CD4-positive, alpha-beta T cell treated with Interleukin-15 for 1 hour (primary cell): ENCODE measurements at regions not wholly inside any gene's neighbourhood (a gene's known extent, or its start where the extent isn't known, plus 50 kb on each side); places are given as distances from the start of the nearest gene placed in this dataset.

ENCODE experiments used
- DNase-seq: peaks from one replicate; pipeline ENCODE4 v3.0.0-alpha.2; 2020

DNA sequence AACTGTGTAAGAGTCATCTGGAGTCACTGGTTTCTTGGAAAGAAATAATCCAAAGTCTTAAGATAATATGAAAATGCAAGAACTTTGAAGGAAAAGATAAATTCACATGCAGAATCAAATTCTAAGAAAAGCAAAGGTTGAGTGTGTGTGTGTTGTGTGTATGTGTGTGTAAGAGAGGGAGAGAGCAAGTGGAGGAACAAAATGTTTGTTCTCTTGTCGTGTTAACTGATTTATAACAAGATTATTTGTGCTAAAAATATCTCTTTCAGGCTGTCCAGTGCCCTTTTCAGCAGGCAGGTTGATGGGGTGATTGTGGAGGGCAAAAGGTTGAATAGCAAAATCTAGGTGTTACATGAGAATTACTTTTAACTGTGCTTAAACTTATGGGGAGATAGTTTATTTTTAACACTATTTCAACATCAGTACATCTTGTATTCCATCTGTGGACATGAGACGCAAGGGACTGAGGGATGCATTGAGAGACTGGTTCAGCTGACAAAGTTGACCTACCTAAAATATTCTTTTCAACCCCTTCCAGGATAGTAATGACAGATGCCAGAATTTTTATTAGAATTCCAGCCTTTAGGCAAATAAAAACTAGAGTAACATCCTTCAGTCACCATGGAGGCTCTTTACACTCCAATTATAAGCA lies 342.4 kb upstream of the CD180 start:
- no peak for DNase-seq

DNA sequence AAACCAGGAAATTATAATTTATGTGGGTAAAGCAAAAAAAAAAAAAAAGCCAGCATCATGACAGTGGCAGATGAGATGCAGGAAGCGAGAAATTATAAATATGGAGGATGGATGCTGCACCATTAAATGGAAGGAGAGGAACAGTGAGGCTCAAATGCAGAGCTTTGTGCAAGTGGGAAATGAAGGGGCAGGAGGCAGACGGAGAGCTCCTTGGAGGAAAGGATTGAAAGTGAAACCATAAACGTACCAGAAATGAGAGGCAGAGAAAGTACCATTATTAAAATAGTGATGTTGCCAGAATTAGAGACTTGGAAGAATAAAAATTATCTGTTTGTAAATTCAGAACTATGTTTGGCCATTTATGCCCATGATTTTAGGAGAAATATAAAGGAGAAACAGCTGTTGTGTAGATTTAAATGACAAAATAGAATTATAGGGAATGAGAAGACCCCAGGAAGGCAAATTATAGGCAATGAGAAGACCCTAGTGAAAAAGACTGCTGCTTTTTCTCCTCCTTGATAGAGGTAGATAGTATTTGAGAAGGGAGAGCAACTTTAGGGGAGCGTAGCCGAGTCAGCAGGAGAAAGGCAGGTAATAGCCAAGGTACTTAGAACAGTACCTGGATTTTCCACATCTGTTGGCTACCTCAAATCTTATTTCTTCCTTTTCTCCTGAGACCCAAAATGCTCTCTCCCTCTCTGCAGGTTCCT lies 341.0 kb upstream of the CD180 start:
- DNase-seq: no peak

DNA sequence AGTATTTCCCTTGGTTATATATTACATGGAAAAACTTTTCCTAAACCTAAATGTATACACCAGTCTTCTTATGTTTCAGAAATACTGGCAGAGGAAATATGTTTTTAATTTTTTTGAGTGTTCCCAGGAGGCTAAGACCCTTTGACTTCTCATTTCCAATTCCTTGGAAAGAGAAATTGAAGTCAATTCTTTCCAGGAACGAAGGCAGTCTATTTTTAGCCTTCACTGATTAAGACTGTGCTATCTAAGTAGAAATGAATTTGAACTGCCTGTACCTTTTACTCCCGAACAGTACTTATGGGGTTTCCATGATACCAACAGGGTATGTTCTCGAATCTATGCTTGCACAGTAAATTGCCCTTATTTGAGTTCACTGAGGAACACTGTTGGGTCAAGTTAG lies 340.3 kb upstream of the CD180 start:
- DNase-seq: no peak

DNA sequence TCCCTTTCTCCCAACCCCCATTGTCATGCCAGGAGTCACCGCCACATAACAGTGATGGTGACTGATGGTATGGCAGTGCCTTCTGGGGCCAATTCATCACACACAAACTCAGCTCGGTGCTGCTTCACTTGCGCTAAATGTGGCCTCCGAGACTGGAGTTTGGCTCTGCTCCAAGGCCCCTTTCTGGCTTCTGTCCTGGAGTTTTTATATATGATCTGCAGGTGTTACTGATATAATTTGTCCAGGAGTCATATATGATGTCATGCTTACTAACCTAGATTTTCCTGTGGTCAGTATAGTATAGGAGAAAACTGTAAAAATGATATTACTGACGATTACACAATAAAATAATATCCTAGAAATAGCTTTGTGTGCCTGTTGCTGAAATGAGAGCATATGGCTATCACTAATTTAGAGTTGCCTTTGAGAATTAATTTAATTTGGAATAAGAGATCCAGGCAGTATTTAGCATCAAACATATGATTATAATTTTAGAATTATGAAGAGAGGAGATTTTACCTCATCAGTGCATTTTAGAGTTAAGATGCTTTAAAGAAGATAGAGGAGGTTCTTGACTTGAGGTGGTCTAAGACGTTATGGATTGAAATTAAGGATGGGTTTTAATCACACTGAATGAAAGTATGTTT lies 334.1 kb upstream of the CD180 start:
- DNase-seq: no peak

DNA sequence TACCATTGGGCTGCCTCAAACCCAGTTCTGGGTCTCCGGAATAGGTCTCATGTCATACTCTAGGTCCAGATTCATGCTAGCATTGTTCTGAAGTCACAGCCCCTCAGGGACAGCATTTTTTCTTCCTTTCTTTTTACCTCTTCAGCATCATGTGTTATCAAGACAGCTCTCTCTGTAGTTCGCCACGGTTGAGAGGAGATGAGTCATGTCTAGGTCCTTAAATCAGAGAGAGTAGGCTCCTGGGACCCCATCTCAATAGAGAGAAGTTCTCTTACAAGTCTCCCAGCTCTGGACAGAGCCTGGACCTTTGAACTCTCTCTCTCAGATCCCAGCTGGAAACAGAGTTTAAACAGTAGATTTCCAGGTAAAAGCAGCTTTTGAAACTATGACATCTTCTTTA lies 332.4 kb upstream of the CD180 start:
- no peak for DNase-seq

DNA sequence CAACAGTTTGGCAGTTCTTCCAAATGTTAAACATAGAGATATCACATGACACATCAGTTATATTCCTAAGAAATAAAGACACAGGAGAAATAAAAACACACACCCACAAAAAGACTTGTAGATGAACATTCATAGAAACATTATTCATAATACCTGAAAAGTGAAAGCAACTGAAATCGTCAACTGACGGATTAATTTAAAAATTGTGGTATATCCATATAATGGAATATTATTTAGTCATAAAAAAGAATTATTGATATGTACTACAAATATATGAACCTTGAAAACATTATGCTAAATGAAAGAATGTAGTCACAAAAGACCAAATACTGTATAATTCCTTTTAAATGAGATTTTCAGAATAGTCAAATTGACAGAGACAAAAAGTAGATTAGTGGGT lies 330.2 kb upstream of the CD180 start:
- DNase-seq: no peak

DNA sequence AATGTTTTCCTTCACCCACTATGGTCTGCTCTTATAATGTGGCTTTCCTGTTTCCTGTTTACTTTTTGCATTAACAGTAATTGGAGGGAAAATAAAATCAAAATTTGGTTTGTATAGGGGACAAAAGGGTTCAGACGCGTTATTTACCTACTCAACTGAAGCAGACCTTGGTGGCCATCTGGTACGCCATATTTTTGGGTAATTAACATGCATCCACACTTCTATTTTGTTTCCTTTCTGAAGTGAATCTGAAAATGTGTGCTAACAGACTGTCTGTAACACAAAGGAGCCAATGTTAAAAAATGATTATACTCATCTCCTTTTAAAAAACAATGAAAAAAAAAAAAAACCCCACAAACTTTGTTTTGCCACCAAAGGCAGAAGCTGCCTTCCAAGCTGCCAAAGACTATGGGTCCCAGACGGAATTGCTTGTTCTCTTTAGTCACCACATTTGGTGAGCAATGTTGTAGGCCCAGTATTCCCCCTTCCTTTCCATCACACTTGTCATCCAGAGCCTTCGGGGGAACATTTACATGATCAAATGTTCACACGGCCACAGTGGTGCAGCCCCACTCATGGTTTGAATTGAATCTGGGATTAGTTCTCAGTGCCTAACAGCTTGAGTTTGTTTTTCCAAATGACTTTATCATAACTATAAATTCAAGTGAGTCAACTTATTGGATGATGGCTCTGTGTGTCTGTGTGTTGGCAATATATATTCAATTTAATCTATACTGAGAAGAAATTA lies 323.7 kb upstream of the CD180 start:
- DNase-seq: no peak

DNA sequence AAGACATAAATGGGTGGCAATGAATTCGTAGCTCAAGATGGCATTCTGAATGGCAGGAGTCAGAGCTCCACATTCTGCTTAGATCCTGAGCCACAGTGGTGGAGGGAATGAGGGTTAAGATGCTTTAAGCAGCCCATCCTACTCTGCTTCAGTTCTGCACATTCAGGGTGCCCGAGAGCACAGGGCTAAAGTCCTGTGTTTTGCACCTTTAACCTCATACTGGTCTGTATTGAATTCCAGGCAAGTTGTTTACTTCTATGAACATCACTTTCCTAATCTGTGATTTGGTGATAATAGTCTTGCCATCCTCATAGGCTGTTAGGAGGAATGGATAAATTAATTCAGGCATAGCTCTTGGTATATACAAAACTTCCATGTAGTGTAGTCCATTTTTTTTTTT lies 321.6 kb upstream of the CD180 start:
- DNase-seq: no peak

DNA sequence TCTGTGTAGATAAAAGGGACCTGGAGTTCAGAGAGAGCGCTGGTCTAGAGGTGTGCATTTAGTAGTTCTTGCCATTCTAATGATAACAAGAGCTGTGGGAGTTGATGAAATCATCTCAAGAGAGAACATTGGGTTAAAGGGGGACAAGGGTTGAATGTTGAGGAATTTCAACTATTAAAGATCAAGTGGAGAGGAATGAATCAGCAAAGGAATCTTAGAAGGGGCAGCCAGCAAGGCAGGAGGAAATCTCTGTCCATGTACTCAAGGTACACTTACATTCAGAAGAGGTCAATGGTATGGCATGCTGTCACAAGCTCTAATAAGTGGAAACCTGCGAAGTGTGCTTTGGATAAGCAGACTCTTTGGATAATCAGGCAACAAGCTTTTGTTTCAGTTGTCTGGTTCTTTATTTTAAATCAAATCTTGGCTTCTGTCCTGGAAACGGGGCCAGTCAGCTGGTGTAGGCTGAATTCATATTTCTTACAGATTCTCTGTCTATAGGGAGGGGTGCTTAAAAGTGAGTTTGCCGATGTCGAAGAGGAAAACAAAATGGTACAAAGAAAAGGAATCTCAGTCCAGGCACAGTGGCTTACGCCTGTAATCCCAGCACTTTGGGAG lies 320.5 kb upstream of the CD180 start:
- no peak for DNase-seq

DNA sequence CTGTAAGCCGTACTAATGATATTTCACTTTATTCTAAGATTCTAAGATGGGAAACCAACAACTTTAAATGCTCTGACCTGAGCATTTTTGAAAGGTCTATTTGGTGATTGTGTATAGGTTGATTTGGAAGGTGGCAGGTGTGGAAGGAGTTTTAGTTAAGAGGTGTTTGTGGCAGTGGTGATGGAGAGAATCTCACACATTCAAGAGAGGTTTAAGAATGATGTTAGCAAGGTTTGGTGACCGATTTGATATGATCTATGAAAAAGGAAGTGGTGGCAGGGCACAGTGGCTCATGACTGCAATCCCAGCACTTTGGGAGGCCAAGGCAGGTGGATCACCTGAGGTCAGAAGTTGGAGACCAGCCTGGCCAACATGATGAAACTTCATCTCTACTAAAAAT lies 319.2 kb upstream of the CD180 start:
- DNase-seq: no peak

DNA sequence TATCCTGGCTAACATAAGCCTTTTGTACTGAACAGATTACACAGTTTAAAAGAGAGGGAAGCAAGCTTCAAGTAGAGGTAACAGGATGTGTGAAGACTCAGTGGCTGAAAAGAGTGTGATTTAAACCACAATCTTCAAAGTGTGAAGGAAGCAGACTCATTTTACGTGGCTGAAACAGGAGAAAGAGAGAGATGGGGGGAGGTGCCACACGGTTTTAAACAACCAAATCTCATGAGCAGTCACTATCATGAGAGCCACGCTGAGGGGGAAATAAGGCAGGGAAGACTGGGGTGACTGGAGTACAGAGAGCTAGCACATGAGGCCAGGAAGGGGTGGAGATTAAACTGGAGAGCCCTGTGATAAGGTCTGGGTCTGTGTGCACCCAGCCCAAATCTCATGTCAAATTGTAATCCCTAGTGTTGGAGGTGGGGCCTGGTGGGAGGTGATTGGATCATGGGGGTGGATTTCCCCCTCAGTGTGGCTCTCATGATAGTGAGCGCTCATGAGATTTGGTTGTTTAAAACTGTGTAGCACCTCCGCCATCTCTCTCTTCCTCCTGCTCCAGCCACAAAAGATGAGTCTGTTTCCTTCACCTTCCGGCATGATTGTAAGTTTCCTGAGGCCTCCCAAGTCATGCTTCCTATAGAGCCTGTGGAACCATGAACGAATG lies 318.6 kb upstream of the CD180 start:
- peak; percentile 20 for DNase-seq

DNA sequence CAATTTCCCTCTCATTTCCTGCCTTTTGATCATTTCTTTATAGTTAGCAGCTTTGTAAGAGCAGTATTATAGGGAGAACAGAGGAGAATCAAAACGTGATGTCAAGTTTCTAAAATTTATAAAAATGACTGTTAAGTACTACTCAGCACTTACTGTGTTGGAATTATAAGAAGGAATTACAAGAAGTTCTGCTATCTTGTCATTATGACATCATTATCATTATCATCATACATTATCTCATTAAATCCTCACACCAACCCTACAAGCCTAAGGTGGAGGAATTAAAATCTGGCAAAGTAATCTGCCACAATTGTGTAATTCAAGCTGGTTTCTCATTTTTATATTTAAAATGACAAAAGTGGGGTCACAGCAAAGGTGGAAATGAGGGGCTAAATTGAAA lies 316.2 kb upstream of the CD180 start:
- no peak for DNase-seq

DNA sequence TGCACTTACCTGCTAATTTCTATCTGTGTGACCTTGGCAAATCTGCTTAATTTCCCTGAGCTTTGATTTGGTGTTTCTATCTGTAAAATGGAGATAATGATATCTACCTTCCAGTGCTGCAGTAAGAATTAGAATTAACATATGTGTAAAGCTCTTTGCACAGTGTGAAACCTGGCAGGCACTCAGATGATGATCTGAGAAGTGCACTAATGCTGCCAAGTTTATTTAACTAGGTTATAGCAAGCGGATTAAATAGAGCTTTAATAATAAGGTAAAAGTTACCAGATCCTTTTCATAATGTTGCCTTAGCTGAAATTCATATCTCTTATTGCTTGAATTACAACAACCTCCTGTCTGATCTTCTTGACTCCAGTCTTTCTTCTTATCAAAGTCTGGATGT lies 315.3 kb upstream of the CD180 start:
- DNase-seq: no peak

DNA sequence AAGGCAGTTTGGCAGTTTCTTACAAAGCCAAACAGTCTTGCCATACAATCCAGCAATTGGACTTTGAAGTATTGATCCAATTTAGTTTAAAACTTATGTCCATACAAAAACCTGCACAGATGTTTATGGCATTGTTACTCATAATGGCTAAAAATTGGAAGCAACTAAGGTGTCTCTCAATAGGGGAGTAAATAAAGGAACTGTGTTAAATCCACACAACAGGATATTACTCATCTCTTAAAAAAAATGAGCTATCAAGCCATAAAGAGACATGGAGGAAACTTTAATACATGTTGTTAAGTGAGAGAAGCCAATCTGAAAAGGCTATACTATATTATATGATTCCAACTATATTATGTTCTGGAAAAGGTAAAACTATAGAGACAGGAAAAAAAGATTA lies 313.6 kb upstream of the CD180 start:
- no peak for DNase-seq

DNA sequence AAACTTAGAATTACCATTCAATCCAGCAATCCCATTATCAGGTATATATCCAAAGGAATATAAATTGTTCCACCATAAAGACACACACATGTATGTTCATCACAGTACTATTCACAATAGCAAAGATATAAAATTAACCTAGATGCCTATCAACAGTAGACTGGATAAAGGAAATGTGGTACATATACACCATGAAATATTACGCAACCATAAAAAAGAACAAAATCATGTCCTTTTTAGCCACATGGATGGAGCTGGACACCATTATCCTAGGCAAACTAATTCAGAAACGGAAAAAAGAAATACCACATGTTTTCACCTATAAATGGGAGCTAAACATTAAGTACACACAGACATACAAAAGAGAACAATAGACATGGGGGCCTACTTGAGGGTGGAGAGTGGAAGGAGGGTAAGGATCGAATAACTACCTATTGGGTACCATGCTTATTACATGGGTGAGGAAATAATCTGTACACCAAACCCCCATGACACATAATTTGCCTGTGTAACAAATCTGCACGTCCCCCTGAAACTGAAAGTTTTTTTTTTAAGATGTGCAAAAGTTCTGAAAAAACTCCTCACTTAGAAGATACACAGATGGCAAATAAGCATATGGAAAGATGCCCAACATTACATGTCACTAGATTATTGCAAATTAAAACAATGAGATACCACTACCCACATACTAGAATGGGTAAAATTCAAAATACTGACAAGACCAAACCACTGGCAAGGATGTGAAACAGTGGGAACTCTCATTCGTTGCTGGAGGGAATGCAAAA lies 313.0 kb upstream of the CD180 start:
- no peak for DNase-seq

DNA sequence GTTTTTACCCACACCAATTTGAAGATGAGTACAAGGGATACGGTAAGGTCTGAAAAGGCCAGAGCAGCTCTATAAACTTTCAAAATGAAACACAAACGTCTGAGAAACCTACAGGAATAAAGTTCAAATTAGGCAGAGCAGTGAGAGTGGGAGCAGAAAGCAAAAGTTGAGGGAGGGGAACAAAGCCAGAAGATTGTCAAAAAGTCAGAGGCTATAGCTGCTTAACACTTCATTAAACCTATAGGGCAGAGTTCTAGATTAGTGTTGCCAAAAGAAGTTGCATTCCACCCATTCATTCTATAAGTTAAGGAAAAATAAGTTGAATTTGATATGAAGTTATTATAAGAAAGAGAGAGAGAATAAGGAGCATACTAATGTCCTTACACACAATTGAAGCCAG lies 309.6 kb upstream of the CD180 start:
- DNase-seq: no peak

DNA sequence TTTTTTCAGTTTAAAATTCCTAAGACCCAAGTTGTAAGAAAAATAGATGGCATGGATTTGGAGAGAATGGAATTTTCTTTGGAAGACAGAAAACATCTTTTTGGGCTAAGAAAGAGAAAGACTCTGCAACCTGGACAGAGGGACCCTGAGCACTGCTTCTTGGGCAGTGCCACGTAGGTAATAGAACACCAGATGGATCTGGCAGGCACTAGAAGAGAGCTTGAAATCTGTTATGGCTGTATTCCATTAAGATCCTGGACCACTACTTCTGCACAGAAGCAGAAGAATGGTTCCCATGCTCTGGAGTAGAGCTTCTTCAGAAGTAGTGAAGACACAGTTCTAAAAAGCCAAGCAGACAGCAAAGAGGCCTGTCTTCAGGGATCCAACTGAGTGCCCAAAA lies 306.4 kb upstream of the CD180 start:
- no peak for DNase-seq

DNA sequence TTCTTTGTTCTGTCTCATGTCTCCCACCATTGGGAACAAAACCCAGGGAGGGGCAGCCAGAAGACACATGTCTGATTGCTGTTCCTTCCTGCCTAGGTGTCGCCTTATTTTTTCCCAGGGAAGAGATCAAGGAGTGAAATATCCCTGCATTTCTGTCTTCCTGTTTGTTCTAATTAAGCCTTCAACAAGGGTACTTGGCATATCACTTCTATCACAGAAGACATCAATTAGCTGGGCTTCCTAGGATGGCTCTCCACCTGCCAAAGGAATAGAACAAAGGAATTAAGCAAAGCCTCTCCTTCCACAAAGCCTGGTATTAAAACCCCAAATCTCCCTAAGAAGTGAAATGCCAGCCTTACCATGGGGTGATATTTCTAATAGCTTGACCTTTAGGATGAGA lies 299.5 kb upstream of the CD180 start:
- no peak for DNase-seq

DNA sequence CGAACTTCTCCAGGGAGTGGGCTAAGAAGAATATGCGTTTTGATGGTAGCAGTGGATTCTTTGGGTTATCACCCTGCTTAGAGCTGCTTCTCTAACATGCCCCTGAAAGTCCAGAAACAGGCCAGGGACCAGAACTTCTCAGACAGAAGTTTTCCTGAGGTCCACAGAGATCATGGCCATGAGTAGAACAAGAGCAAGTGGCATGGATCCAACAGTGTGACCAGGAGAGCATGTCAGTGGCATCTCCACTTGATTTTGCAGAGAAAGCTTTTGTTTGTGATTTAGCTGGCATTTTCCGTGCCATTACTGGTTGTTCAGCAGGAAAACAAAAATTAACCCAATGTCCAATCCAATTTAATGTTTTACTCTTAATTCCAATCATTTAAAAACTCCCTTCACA lies 298.5 kb upstream of the CD180 start:
- DNase-seq: no peak

DNA sequence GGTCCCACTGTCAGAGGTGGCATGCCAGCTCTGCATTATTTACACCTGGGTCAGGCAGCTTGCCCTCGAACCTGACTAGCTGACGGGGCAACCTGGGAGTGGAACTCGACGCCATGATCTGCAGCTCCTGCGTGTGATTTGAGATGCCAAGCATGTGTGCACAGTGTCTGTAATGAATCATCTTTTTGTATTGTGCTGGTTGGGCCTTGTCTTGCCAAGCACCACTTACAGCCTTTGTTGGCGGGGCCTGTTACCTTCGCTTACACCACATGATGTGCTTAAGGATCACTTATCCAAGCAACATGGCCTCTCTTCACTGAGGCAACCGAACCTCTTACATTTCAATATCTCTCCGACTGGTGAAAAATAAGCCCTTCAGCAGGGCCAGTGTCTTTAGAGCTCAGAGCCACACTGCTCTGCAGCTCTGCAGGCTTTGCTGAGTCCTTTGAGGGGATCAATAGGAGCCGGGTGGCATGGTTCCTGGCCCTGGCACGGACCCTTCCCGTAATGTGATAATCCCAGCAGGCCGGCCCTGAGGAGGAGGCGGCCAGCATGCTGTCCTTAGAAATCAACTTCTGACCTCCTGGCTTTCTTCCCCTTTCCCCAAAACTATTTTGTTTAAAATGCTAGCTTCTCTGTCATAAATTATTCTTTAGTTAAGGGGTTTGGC lies 297.7 kb upstream of the CD180 start:
- no peak for DNase-seq

DNA sequence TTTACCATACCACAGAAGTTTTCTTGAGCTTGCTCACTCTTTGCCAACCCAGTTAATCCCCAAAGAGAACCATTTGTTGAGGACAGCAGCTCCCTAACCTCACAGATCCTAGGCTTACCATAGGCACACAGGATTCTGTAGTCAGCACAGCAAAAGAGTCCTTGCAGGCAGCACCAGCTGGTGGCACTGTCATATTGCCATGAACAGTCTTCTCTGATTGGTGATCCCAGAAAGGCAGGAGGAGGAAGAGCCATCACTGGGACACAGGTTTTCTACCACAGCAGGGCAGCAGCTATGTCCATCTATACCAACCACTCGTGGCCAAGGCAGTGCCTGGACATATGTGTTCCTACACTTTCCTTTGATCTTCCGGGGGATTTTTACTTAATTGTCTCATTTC lies 297.1 kb upstream of the CD180 start:
- DNase-seq: no peak
